Left ventricle myocardium superior (tissue), 1 donor: ENCODE measurements at regions not wholly inside any gene's neighbourhood (a gene's known extent, or its start where the extent isn't known, plus 50 kb on each side); places are given as distances from the start of the nearest gene placed in this dataset.
"Not testable (repeated sequence)": the region's sequence is repeated elsewhere in the genome, so short reads cannot be mapped to it uniquely, and the experiment has no call there.

ENCODE experiments used
- ATAC-seq: fragments of 200-7000 bp; cut with Tn5 transposase; one replicate; pipeline ENCODE4 v1.9.1; 2020; ENCODE audit warnings: mild to moderate bottlenecking, moderate library complexity
- DNase-seq: peaks from one replicate; pipeline ENCODE4 v3.0.0-alpha.2; 2020
- intact Hi-C: fragments of 100-400 bp; cut with micrococcal nuclease; formaldehyde crosslinking; loops from one replicate; pipeline ENCODE4 v1.11.0; 2022
- donor health status: DM: no; HTN: yes; CAD: no; lungs with severe emphysema.

- DNase-seq, ATAC-seq, intact Hi-C loops: not testable (repeated sequence)
Measured at GRCh38 chr2:91422102-91422501, 2730.6 kb downstream of the RPIA start.

DNA sequence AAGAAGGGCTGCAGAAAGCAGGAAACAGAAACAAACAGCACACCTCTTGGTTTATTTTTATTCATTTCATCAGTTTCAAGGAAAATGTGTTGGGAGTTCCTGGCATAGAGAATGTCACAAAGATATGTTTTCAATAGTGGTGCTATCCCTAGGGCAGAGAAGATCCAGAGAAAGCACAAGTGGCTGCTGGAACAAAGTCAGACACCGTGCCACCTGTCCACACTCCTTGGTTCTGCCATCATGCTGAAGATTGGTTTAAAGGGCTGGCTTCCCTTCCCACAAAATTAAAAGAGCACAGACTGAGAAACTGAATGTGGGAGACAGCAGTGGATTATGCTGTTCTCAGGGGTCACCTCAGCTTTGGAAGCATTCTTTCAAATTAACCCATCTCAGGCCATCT, 2735.7 kb downstream of the RPIA start:
- DNase-seq: peak; percentile 7
- intact Hi-C loops, ATAC-seq: not testable (repeated sequence)

DNA sequence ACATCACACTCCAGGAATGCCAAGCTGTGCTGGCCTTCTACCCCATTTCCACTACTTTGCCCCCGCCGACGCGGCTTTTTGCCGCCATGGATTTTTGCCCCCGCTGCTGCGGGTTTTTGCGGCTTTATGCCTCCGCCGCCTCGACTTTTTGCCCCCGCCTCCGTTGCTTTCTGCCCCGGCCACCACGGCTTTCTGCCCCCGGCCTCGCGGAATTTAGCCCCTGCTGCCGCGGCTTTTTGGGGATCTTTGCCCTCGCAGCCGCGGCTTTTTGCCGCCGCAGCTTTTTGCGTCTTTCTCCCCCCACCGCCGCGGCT, 2750.4 kb downstream of the RPIA start:
- intact Hi-C loops, DNase-seq, ATAC-seq: not testable (repeated sequence)

DNA sequence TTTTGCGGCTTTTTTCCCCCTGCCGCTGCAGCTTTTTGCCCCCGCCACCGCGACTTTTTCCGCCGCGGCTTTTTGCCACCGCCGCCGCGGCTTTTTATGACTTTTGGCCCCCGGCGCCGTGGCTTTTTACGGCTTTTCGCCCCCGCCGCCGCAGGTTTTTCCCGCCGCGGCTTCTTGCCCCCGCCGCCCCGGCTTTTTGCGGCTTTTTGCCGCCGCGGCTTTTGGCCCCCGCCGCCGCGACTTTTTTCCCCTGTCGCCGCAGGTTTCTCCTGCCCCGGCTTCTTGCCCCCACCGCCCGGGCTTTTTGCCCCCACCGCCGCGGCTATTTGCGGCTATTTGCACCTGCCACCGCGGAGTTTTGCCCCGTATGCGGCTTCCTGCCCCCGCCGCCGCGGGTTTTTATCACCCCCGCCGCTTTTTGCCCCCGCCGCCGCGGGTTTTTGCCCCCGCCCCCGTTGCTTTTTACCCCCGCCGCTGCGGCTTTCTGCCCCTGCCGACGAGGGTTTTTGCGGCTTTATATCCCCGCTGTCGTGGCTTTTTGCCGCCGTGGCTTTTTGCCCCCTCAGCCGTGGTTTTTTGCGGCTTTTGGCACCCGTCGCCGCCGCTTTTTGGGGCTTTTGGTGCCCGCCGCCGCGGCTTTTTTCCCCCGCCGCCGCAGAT, 2750.9 kb downstream of the RPIA start:
- DNase-seq (peak; percentile 31), ATAC-seq (no peak)
- intact Hi-C loops: no loop called here

DNA sequence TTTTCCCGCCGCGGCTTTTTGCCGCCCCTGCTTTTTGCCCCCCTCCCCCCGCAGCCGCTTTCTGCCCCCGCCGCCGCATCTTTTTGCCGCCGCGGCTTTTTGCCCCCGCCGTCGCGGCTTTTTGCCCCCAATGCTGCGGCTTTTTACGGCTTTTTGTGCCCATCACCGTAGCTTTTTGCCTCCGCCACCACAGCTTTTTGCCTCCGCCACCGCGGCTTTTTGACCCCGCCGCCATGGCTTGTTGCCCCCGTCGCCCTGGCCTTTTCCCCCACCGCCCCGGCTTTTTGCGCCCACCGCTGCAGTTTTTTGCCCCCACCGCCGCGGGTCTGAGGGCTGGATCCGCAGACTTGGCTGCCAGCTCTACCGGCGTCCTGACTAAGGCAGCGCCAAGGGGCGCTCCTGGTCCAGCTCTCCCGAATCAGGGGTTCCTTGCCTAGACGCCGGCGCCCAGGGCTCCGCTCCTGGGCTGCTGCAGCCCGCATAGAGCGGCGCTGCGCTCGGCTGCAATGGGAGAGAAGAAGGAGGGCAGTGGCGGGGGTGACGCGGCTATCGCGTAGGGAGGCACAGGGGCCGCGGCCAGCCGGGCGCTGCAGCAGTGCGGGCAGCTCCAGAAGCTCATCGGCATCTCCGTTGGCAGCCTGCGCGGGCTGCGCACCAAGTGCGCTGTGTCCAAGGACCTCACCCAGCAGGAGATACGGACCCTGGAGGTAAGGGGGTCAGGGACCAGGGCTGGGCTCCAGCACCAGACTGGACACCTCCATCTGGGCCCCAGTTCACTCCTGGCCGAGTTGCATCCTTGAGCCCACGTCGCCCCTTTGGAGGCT, 2751.6 kb downstream of the RPIA start:
- intact Hi-C loops: not testable (repeated sequence)
- ATAC-seq (peak; percentile 41), DNase-seq (peak; percentile 24)

DNA sequence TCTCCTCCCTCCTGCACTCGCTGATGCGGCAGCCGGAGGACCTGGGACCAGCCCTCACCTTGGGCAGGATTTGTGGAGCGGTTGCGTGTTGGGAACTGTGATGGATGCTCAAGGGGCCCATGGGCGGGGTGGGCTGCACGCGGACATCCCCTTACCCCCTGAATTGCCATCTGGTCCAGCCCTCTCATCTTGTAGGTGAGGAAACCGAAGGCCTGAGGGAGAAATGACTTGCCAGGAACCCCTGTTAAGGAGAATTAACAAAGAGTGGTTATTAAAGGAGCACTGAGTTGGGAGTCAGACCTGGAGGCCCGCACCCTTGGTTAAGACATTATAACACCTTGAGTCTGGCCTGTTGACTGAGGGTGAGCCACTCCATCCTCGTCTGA, 2752.2 kb downstream of the RPIA start:
- DNase-seq, intact Hi-C loops, ATAC-seq: not testable (repeated sequence)

- intact Hi-C loops, ATAC-seq, DNase-seq: not testable (repeated sequence)
Measured at GRCh38 chr2:91445705-91446104, 2754.2 kb downstream of the RPIA start.

DNA sequence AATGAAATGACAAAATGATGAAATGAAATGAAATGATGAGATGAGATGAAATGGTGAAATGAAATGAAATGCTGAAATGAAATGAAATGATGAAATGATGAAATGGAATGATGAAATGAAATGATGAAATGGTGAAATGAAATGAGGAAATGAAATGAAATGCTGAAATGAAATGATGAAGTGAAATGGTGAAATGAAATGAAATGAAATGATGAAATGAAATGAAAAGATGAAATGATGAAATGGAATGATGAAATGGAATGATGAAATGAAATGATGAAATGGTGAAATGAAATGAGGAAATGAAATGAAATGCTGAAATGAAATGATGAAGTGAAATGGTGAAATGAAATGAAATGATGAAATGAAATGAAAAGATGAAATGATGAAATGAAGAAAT, 2755.0 kb downstream of the RPIA start:
- DNase-seq, ATAC-seq, intact Hi-C loops: not testable (repeated sequence)

DNA sequence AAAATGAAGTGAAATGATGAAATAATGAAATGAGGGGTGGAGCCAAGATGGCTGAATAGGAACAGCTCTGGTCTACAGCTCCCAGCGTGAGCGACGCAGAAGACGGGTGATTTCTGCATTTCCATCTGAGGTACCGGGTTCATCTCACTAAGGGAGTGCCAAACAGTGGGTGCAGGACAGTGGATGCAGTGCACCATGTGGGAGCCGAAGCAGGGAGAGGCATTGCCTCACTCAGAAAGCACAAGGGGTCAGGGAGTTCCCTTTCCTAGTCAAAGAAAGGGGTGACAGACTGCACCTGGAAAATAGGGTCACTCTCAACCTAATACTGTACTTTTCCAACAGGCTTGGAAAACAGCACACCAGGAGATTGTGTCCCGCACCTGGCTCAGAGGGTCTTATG, 2755.4 kb downstream of the RPIA start:
- ATAC-seq, intact Hi-C loops, DNase-seq: not testable (repeated sequence)

DNA sequence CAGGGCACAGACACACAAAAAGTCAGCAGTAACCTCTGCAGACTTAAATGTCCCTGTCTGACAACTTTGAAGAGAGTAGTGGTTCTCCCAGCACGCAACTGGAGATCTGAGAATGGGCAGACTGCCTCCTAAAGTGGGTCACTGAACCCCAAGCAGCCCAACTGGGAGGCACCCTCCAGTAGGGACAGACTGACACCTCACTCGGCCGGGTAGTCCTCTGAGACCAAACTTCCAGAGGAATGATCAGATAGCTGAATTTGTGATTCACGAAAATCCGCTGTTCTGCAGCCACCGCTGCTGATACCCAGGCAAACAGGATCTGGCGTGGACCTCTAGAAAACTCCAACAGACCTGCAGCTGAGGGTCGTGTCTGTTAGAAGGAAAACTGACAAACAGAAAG, 2756.0 kb downstream of the RPIA start:
- DNase-seq, ATAC-seq, intact Hi-C loops: not testable (repeated sequence)

DNA sequence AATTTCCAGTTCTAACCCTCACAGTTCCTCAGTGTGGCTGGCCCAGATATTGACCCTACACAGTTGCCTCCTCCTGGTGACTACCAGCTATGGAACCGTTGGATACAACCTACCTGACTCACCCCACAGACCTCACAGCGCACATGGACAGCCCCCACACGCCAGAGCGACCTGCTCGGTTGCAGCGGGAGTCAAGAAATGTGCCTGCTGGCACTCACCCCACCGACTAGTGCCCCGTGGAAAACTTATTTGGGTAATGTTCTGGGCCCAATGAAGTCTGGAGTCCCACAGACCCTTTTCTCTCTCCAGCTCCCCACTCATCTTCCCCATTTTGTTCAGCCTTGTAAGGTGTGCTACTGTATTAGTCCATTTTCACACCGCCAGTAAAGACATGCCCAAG, 2770.8 kb downstream of the RPIA start:
- DNase-seq: peak; percentile 27
- ATAC-seq, intact Hi-C loops: not testable (repeated sequence)

GRCh38 chr2:91463007-91463406, 2771.5 kb downstream of the RPIA start:
- peak; percentile 10 for DNase-seq
- intact Hi-C loops, ATAC-seq: not testable (repeated sequence)

DNA sequence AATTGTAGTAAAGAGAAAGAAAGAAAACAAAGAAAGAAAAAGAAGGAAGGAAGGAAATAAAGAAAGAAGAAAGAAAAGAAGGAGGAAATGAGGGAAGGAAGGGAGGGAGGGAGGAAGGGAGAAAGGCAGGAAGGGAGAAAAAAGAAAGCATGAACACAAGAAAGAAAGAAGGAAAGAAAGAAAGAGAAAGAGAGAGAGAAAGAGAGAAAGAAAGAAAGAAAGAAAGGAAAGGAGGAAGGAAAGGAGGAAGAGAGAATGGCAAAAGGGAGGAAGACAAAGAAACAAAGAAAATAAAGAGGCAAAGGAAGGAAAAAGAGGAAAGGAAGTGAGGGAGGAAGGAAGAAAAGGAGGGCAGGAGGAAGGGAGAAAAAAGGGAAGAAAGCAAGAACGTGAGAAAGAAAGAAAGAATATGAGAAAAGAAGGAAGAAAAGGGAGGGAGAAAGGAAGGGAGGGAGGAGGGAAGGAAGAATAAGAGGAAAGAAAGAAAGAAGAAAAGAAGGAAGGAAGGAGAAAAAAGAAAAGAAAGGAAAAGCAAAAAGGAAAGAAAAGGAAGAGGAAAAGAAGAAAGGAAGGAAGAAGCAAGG, 2775.4 kb downstream of the RPIA start:
- DNase-seq, intact Hi-C loops, ATAC-seq: not testable (repeated sequence)

GRCh38 chr2:91476244-91476935, 2784.9 kb downstream of the RPIA start:
- ATAC-seq, intact Hi-C loops: not testable (repeated sequence)

GRCh38 chr2:91476936-91477246, 2785.4 kb downstream of the RPIA start:
- intact Hi-C loops, ATAC-seq, DNase-seq: not testable (repeated sequence)

More at GRCh38 chr2:91476244-91476935, 2784.9 kb downstream of the RPIA start:
- DNase-seq: not testable (repeated sequence)

DNA sequence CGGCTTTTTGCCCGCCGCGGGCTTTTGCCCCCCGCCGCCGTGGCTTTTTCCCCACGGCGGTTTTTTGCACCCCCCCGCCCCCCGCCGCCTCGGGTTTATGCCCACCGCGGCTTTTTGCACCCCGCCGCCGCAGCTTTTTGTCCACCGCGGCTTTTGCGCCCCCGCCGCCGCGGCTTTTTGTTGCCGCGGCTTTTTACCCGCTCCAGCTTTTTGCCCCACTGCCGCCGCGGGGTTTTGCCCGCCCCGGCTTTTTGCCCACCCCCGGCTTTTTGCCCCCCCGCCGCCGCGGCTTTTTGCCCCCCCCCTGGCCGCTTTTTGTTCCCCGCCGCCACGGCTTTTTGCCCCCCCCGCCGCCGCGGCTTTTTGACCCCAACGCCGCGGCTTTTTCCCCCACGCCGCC, 2785.8 kb downstream of the RPIA start:
- DNase-seq: peak; percentile 30
- intact Hi-C loops, ATAC-seq: not testable (repeated sequence)

GRCh38 chr2:91477731-91478672, 2786.5 kb downstream of the RPIA start:
- intact Hi-C loops: no loop called here
- ATAC-seq: no peak
- DNase-seq: peak; percentile 55
